K562 (cell line): ENCODE measurements at regions not wholly inside any gene's neighbourhood (a gene's known extent, or its start where the extent isn't known, plus 50 kb on each side); places are given as distances from the start of the nearest gene placed in this dataset.
A peak's percentile ranks its signal among the peaks of the same experiment; 100 is the strongest.

Experiments used
- ATAC-seq: fragments of 200-7000 bp; cut with Tn5 transposase; 3 replicates; pipeline ENCODE4 v1.9.1; 2020; ENCODE audit warnings: moderate library complexity
- BruUV-seq: library from RNA; stranded (reverse); fragments of 400-500 nt; replicated peaks from 2 replicates; lab custom pipeline; 2021; lab: Mats Ljungman, UMichigan
- CTCF ChIA-PET: fragments of 300-600 bp; formaldehyde crosslinking; extraction: SDS; loops from one replicate; lab custom pipeline; 2021; ENCODE audit warnings: low intra/inter-chr PET ratio; lab: Yijun Ruan, JAX
- POLR2A ChIA-PET: fragments of 300-600, 350-650 bp; sonication (Branson Sonifier 250); formaldehyde crosslinking; extraction: SDS; loops from one replicate; lab custom pipeline; 2021; ENCODE audit warnings: antibody characterized with exemption, inconsistent platforms; lab: Yijun Ruan, JAX
- DNase-seq, 4 experiments: peaks; one replicate each; pipeline versions ENCODE4 v3.0.0 to v3.0.0-alpha.2; 2011 to 2018; ENCODE audit warnings: low spot score in 3 of 4, mixed read lengths in 3 of 4; ENCODE audit errors: extremely low read depth in 1 of 4
- FAIRE-seq: peaks from 2 replicates; lab custom pipeline; 2011; peaks lifted over from hg19 to GRCh38; lab: Jason Lieb, UNC
- H2AFZ ChIP-seq: 2 replicates; pipeline ENCODE4 v1.6.0; 2011; ENCODE audit warnings: low read depth, low read length, control low read depth, inconsistent platforms
- H3K27ac ChIP-seq: fragments of 200-600 bp; 3 replicates; pipeline ENCODE4 v1.8.0; 2011; ENCODE audit warnings: low read depth, mild to moderate bottlenecking, control low read depth, inconsistent platforms, low read length, moderate library complexity, mixed read lengths; ENCODE audit errors: extremely low read depth
- H3K27me3 ChIP-seq, 2 experiments: fragments of 300-600 bp in 1 of 2; 2 replicates in 1 of 2; 3 replicates in 1 of 2; pipeline versions ENCODE4 v1.6.0 to v1.8.0; 2011; ENCODE audit warnings: inconsistent platforms in 2 of 2, low read length in 2 of 2, mild to moderate bottlenecking in 1 of 2, mixed read lengths in 1 of 2, moderate library complexity in 1 of 2; ENCODE audit not compliant: control insufficient read depth in 2 of 2, insufficient read depth in 2 of 2
- H3K36me3 ChIP-seq: fragments of 300-600 bp; 3 replicates; pipeline ENCODE4 v1.8.0; 2011; ENCODE audit warnings: mild to moderate bottlenecking, low read length, inconsistent platforms; ENCODE audit not compliant: control insufficient read depth, insufficient read depth
- H3K4me1 ChIP-seq, 2 experiments: fragments of 200-600 bp in 1 of 2; replicated peaks in 1 of 2; 2 replicates in 1 of 2; 3 replicates in 1 of 2; pipeline versions ENCODE4 v1.5.1 to v1.8.0; 2011; ENCODE audit warnings: inconsistent platforms in 2 of 2, low read length in 2 of 2, mild to moderate bottlenecking in 1 of 2, mixed read lengths in 1 of 2, moderate library complexity in 1 of 2; ENCODE audit not compliant: control insufficient read depth in 2 of 2, insufficient read depth in 2 of 2
- H3K4me2 ChIP-seq: 2 replicates; pipeline ENCODE4 v1.6.1; 2011; ENCODE audit warnings: low read length, control low read depth, inconsistent platforms, mixed read lengths; ENCODE audit not compliant: insufficient read depth
- H3K4me3 ChIP-seq: fragments of 200-600 bp; sonication (generic), shearing (Covaris generic); 2 replicates; pipeline ENCODE4 v1.5.1; 2016; ENCODE audit warnings: control low read depth, inconsistent platforms
- H3K79me2 ChIP-seq: fragments of 200-600 bp; 3 replicates; pipeline ENCODE4 v1.8.0; 2011; ENCODE audit warnings: low read length, inconsistent platforms; ENCODE audit not compliant: control insufficient read depth, insufficient read depth
- H3K9ac ChIP-seq, 2 experiments: 2 replicates each; pipeline versions ENCODE4 v1.6.0 to v1.6.1; 2011; ENCODE audit warnings: low read depth in 2 of 2, low read length in 2 of 2, control low read depth in 1 of 2, inconsistent platforms in 1 of 2, mild to moderate bottlenecking in 1 of 2, mixed read lengths in 1 of 2; ENCODE audit not compliant: insufficient read depth in 1 of 2
- H3K9me1 ChIP-seq: one replicate; pipeline ENCODE4 v1.6.0; 2011; ENCODE audit warnings: inconsistent platforms, mild to moderate bottlenecking, low read length, moderate library complexity; ENCODE audit not compliant: control insufficient read depth, insufficient read depth
- H3K9me3 ChIP-seq: replicated peaks from 2 replicates; pipeline ENCODE4 v1.5.1; 2011; ENCODE audit warnings: low read depth, low read length, inconsistent platforms; ENCODE audit not compliant: control insufficient read depth, insufficient read depth
- H4K20me1 ChIP-seq: replicated peaks from 2 replicates; pipeline ENCODE4 v1.6.1; 2011; ENCODE audit warnings: low read length, inconsistent platforms, mixed read lengths; ENCODE audit not compliant: control insufficient read depth, insufficient read depth
- ATF3 ChIP-seq, 2 experiments: fragments of 450-650 bp in 1 of 2; sonication (generic) in 1 of 2; formaldehyde crosslinking in 1 of 2; IDR thresholded peaks in 1 of 2; conservative IDR thresholded peaks in 1 of 2; 2 replicates each; pipeline versions ENCODE4 v1.6.1 to v1.8.1; 2016 to 2023; ENCODE audit warnings: mild to moderate bottlenecking in 2 of 2, moderate library complexity in 2 of 2, inconsistent platforms in 1 of 2, missing genetic modification reagents in 1 of 2
- BRD9 ChIP-seq: fragments of 450-650 bp; IDR thresholded peaks from 2 replicates; pipeline ENCODE4 v1.6.1; 2018; ENCODE audit warnings: low read depth; ENCODE audit not compliant: partially characterized antibody
- CAMTA2 ChIP-seq: fragments of 250-450 bp; sonication (Bioruptor Pico); conservative IDR thresholded peaks from 2 replicates; pipeline ENCODE4 v1.5.1; 2022
- CC2D1A ChIP-seq: fragments of 450-650 bp; IDR thresholded peaks from 2 replicates; pipeline ENCODE4 v1.6.1; 2017; ENCODE audit warnings: mild to moderate bottlenecking
- CEBPB ChIP-seq: fragments of 450-650 bp; IDR thresholded peaks from 2 replicates; pipeline ENCODE4 v1.6.1; 2016; ENCODE audit warnings: missing genetic modification characterization, missing compliant biosample characterization
- CEBPG ChIP-seq, 3 experiments: fragments of 200-800 bp in 1 of 3; sonication (Bioruptor generic) in 1 of 3; sonication (generic) in 1 of 3; formaldehyde crosslinking in 1 of 3; IDR thresholded peaks in 2 of 3; conservative IDR thresholded peaks in 1 of 3; 2 replicates each; pipeline versions ENCODE4 v1.6.1 to v1.8.0; 2016 to 2022; ENCODE audit warnings: missing compliant biosample characterization in 2 of 3, missing genetic modification characterization in 2 of 3, mild to moderate bottlenecking in 1 of 3, missing genetic modification reagents in 1 of 3
- FOSL1 ChIP-seq: fragments of 200-800 bp; sonication (Bioruptor generic); conservative IDR thresholded peaks from 2 replicates; pipeline ENCODE4 v1.6.1; 2016; ENCODE audit warnings: missing genetic modification characterization, missing compliant biosample characterization
- MLX ChIP-seq, 2 experiments: fragments of 450-650 bp in 1 of 2; sonication (generic) in 1 of 2; formaldehyde crosslinking; conservative IDR thresholded peaks; 2 replicates each; pipeline versions ENCODE4 v1.4.0 to v1.8.1; 2020 to 2022; ENCODE audit warnings: mild to moderate bottlenecking in 1 of 2, missing genetic modification reagents in 1 of 2
- STAG1 ChIP-seq: sonication (generic); formaldehyde crosslinking; IDR thresholded peaks from 2 replicates; pipeline ENCODE4 v1.5.0; 2020; ENCODE audit warnings: missing genetic modification reagents, borderline replicate concordance
- ZNF146 ChIP-seq: IDR thresholded peaks from one replicate; pipeline ENCODE4 v1.6.1; 2018; ENCODE audit warnings: missing compliant biosample characterization; ENCODE audit not compliant: unreplicated experiment
- ZNF75A ChIP-seq: fragments of 450-650 bp; formaldehyde crosslinking; IDR thresholded peaks from 2 replicates; pipeline ENCODE4 v1.4.0; 2020; ENCODE audit warnings: mild to moderate bottlenecking
- WGBS: fragments of 100-300 bp; shearing (Covaris generic); methylation state at CpG from one replicate; pipeline ENCODE4 v1.1.6; 2016; ENCODE audit warnings: low coverage, mixed read lengths; ENCODE audit not compliant: insufficient coverage; ENCODE audit errors: missing lambda C conversion rate; 5-methylcytosine and 5-hydroxymethylcytosine counted together
- in situ Hi-C: fragments of 300-500 bp; cut with MboI; formaldehyde crosslinking; loops from 4 replicates; pipeline ENCODE4 v1.15.0; 2018; ENCODE audit warnings: inconsistent platforms, mixed read lengths
- intact Hi-C: fragments of 100-400 bp; cut with micrococcal nuclease; formaldehyde crosslinking; loops from 2 replicates; pipeline ENCODE4 v1.14.2; 2022
- TF ChIP-seq, protein P1 (sequence below): fragments of 450-650 bp; formaldehyde crosslinking; IDR thresholded peaks from 2 replicates; pipeline ENCODE4 v1.4.0; 2022; ENCODE audit warnings: mild to moderate bottlenecking, moderate library complexity

- TF ChIP-seq ZNF75A, result no peak
- TF ChIP-seq ZNF146 (CRISPR knock-in tag), result no peak
- no peak for TF ChIP-seq CC2D1A
- TF ChIP-seq MLX (CRISPR knock-in tag; conservative IDR thresholded peaks at IDR 0.05), result no peak
- no peak for TF ChIP-seq STAG1 (CRISPR knock-in tag)
- TF ChIP-seq FOSL1 (tag), result no peak
Measured at GRCh38 chr5:88536146-88536545, 267.5 kb upstream of the TMEM161B start (continued).

- Histone ChIP-seq H3K9ac (no peak overlapping the region), H3K4me1 (no peaks in the 10 kb centered on the region), H4K20me1 (no peaks in the 10 kb centered on the region), H3K4me3 (no peak overlapping the region), H3K9me1 (no peaks in the 10 kb centered on the region), H3K4me2 (no peak overlapping the region), H3K9me3 (no peaks in the 10 kb centered on the region), H3K27me3 (no peaks in the 10 kb centered on the region), H3K27ac (no peak overlapping the region), H3K79me2 (no peaks in the 10 kb centered on the region), H2AFZ (no peak overlapping the region), H3K36me3 (no peaks in the 10 kb centered on the region)
- no peak for DNase-seq
- TF ChIP-seq CAMTA2 (no peak), CEBPG (CRISPR knock-in tag; IDR thresholded peaks at IDR 0.05) (no peak), CEBPG (tag; conservative IDR thresholded peaks at IDR 0.05 in 1 of 2, IDR thresholded peaks at IDR 0.05 in 1 of 2) (peak; percentile 77 to 83), ATF3 (IDR thresholded peaks at IDR 0.05) (peak; percentile 38; the same call in 1 of the 2 replicates), ATF3 (CRISPR knock-in tag; conservative IDR thresholded peaks at IDR 0.05) (no peak), BRD9 (no peak), CEBPB (tag) (peak; percentile 35)
- TF ChIP-seq, protein P1, sequence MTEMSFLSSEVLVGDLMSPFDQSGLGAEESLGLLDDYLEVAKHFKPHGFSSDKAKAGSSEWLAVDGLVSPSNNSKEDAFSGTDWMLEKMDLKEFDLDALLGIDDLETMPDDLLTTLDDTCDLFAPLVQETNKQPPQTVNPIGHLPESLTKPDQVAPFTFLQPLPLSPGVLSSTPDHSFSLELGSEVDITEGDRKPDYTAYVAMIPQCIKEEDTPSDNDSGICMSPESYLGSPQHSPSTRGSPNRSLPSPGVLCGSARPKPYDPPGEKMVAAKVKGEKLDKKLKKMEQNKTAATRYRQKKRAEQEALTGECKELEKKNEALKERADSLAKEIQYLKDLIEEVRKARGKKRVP (CRISPR knock-in tag), result peak; percentile 72; the same call in 1 of the 2 replicates
- no peak for FAIRE-seq
- WGBS, result 0% methylated on average over 3 of the region's 3 CpGs
- CTCF ChIA-PET, result no interaction called here
- no peak for ATAC-seq
- intact Hi-C loops (no loop called here), in situ Hi-C loops (no loop called here)
- BruUV-seq, result no TSS peak
- POLR2A ChIA-PET, result no interaction called here
Measured at GRCh38 chr5:88524941-88525340, 256.3 kb upstream of the TMEM161B start.
